ENCODE measurements at regions not wholly inside any gene's neighbourhood (a gene's known extent, or its start where the extent isn't known, plus 50 kb on each side); places are given as distances from the start of the nearest gene placed in this dataset.
A peak's percentile ranks its signal among the peaks of the same experiment; 100 is the strongest.
"Not testable (repeated sequence)": the region's sequence is repeated elsewhere in the genome, so short reads cannot be mapped to it uniquely, and the experiment has no call there.

DNA sequence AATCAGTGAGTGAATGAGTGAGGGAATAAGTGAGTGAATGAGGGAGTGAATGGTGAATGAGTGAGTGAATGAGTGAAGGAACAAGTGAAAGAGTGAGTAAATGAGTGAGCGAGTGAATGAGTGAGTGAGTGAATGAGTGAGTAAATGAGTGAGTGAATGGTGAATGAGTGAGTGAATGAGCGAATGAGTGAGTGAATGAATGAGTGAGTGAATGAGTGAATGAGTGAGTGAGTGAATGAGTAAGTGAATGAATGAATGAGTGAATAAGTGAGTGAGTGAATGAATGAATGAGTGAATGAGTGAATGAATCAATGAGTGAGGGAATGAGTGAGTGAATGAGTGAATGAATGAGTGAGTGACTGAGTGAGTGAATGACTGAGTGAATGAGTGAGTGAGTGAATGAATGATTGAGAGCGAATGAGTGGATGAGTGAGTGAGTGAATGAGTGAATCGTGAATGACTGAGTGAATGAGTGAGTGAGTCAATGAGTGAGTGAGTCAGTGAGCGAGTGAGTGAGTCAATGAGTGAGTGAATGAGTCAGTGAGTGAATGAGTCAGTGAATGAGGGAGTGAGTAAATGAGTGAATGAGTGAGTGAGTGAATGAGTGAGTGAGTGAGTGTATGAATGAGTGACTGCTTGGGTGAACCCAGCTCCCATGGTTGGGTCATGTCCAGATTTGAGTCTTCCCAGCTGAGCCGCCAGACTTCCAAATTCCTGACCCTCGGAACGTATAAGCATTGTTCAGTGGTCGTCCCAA, 133.0 kb downstream of the NPIPB11 start:
- H3K27ac ChIP-seq (ENCODE audit: control insufficient read depth, insufficient read depth); H4K20me1 ChIP-seq (ENCODE audit: control insufficient read depth, insufficient read depth); in situ Hi-C loops (cut with MboI); H3K27me3 ChIP-seq (replicated peaks in 1 of 2; ENCODE audit: control insufficient read depth in 2 of 2, insufficient read depth in 2 of 2, low read length in 1 of 2); CTCF ChIA-PET; H3K9ac ChIP-seq (ENCODE audit: control insufficient read depth, insufficient read depth, low read length); H3K4me2 ChIP-seq (ENCODE audit: control insufficient read depth, insufficient read depth); H3K4me3 ChIP-seq; ATAC-seq; H3K79me2 ChIP-seq (ENCODE audit: control insufficient read depth, insufficient read depth, low read length); POLR2A ChIA-PET; BruUV-seq (replicated peaks); DNase-seq (ENCODE audit: low read depth, low spot score); H2AFZ ChIP-seq (ENCODE audit: control insufficient read depth, low read depth, low read length); SMC1A ChIA-PET (ENCODE audit: uncharacterized antibody, unreplicated experiment); H3K4me1 ChIP-seq (ENCODE audit: control insufficient read depth, insufficient read depth, low read length); intact Hi-C loops (cut with micrococcal nuclease; ENCODE audit: unreplicated experiment); RAD21 ChIA-PET (ENCODE audit: unreplicated experiment); H3K9me3 ChIP-seq (replicated peaks; ENCODE audit: control insufficient read depth, insufficient read depth, low read length); H3K36me3 ChIP-seq (ENCODE audit: control insufficient read depth in 2 of 2, insufficient read depth in 2 of 2, low read length in 1 of 2): not testable (repeated sequence)
- peak; percentile 47 for FAIRE-seq
- WGBS (ENCODE audit: insufficient coverage, insufficient replicate concordance, low lambda C conversion rate, missing lambda C conversion rate): 53% methylated on average over 8 of the region's 9 CpGs
- TF ChIP-seq PBX3 (IDR thresholded peaks at IDR 0.05; ENCODE audit: insufficient replicate concordance, low read depth, low read length) (peak; percentile 21), IRF5 (IDR thresholded peaks at IDR 0.05; ENCODE audit: borderline replicate concordance) (0 out of 2 replicates have a peak, but pooled peaks have one; percentile 5), ZNF24 (IDR thresholded peaks at IDR 0.05) (peak; percentile 97)
- TF ChIP-seq, protein P1, sequence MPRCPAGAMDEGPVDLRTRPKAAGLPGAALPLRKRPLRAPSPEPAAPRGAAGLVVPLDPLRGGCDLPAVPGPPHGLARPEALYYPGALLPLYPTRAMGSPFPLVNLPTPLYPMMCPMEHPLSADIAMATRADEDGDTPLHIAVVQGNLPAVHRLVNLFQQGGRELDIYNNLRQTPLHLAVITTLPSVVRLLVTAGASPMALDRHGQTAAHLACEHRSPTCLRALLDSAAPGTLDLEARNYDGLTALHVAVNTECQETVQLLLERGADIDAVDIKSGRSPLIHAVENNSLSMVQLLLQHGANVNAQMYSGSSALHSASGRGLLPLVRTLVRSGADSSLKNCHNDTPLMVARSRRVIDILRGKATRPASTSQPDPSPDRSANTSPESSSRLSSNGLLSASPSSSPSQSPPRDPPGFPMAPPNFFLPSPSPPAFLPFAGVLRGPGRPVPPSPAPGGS (IDR thresholded peaks at IDR 0.05; ENCODE audit: borderline replicate concordance, insufficient read depth, low read depth, low read length, poor library complexity, severe bottlenecking): peak; percentile 72

GRCh38 chr16:29271721-29272675, 134.5 kb downstream of the NPIPB11 start:
- H3K9ac ChIP-seq (ENCODE audit: control insufficient read depth, insufficient read depth, low read length); intact Hi-C loops (cut with micrococcal nuclease; ENCODE audit: unreplicated experiment); POLR2A ChIA-PET; in situ Hi-C loops (cut with MboI); CTCF ChIA-PET; H3K27ac ChIP-seq (ENCODE audit: control insufficient read depth, insufficient read depth); RAD21 ChIA-PET (ENCODE audit: unreplicated experiment); H3K4me2 ChIP-seq (ENCODE audit: control insufficient read depth, insufficient read depth); H3K4me1 ChIP-seq (ENCODE audit: control insufficient read depth, insufficient read depth, low read length); ATAC-seq; H2AFZ ChIP-seq (ENCODE audit: control insufficient read depth, low read depth, low read length); DNase-seq (ENCODE audit: low read depth, low spot score); H3K36me3 ChIP-seq (ENCODE audit: control insufficient read depth in 2 of 2, insufficient read depth in 2 of 2, low read length in 1 of 2); FAIRE-seq; BruUV-seq (replicated peaks); H3K9me3 ChIP-seq (replicated peaks; ENCODE audit: control insufficient read depth, insufficient read depth, low read length); H3K27me3 ChIP-seq (replicated peaks in 1 of 2; ENCODE audit: control insufficient read depth in 2 of 2, insufficient read depth in 2 of 2, low read length in 1 of 2); H3K79me2 ChIP-seq (ENCODE audit: control insufficient read depth, insufficient read depth, low read length); H4K20me1 ChIP-seq (ENCODE audit: control insufficient read depth, insufficient read depth); SMC1A ChIA-PET (ENCODE audit: uncharacterized antibody, unreplicated experiment); H3K4me3 ChIP-seq: not testable (repeated sequence)
- 66% methylated on average over 12 of the region's 19 CpGs for WGBS (ENCODE audit: insufficient coverage, insufficient replicate concordance, low lambda C conversion rate, missing lambda C conversion rate)

All from GM12878 (cell line).